Posterior vena cava (tissue), 2 donors: ENCODE measurements at regions not wholly inside any gene's neighbourhood (a gene's known extent, or its start where the extent isn't known, plus 50 kb on each side); places are given as distances from the start of the nearest gene placed in this dataset.
"Not testable (repeated sequence)": the region's sequence is repeated elsewhere in the genome, so short reads cannot be mapped to it uniquely, and the experiment has no call there.

Source experiments
- DNase-seq: peaks from one replicate; pipeline ENCODE4 v3.0.0-alpha.2; 2020; ENCODE audit warnings: low spot score
- intact Hi-C, 2 donors: fragments of 100-400 bp; cut with DNase I; formaldehyde crosslinking; loops; one replicate each; pipeline versions ENCODE4 v1.14.1 to v1.14.2; 2022 to 2023
- donor health status: DM: yes; HTN: yes; CAD: no.
- donor health status: DM: yes; HTN: yes; CAD: no.

DNA sequence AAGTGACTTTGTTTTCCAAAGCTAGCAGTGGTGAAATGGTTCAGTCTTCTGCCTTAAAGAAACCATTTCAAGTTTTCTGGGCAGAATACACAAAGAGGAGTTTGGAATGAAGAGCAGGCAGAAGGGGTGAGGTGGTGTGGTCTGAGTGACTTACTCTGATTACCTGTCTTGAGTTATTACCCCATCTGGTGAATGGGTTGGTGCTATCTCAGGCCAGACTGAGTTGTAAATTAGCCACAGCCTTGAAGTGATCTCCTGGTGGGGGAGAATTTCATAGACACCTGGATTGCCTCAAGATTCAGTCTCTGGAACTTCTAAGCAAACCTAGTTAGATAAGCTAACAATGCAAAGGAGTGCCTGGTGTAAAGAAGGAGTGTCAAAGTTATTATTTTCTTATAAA is 983.5 kb upstream of the NXPH2 start:
- intact Hi-C loops: no loop called here
- no peak for DNase-seq

DNA sequence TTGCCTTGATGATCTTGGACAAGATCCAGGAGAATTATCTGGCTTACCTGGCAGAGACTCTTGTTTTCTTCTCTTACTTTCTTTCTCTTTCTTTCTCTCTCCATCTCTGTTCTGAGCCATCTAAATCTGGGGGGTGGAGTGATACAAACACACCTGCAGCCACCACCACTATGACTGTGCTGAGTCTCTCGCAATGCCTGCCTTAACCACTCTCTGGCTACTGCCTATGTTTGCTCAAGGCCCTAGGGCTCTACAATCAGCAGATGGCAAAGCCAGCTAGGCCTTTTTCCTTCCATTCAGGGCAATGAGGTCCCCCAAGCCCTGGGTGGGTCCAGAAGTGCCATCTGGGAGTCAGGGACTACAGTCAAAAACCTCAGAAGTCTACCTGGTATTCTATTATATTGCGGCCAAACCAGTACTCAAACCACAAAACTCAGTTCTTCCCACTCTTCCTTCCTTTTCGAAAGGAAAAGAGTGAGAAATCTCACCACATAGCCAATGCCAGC is 978.9 kb upstream of the NXPH2 start:
- intact Hi-C loops: no loop called here
- DNase-seq: no peak

DNA sequence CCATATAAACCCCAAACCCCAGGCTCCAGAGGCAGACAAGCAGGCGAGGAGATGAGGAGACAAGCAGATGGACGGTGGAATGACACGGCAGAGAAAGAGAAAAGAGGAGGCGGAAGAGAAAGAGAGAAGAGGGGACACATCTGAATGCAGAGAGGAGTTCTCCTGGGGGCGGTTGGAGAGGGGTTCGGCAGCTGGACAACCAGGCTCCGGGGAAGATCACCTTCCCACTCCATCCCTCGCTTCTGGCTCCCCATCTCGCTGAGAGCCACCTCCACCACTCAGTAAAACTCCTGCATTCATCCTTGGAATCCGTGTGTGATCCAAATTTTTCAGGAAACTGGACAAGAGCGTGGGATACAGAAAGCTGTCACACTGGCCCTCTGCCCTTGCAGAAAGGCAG is 966.7 kb upstream of the NXPH2 start:
- intact Hi-C loops: no loop called here
- no peak for DNase-seq

DNA sequence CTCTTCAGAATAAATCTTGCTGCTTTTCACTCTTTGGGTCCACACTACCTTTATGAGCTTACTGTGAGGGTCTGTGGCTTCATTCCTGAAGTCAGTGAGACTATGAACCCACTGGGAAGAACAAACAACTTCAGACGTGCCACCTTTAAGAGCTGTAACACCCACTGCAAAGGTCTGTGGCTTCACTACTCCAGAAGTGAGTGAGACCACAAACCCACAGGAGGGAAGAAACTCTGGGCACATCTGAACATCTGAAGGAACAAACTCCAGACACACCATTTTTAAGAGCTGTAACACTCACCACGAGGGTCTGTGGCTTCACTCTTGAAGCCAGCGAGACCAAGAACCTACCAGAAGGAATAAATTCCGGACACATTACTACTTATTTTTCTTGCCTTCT is 964.1 kb upstream of the NXPH2 start:
- intact Hi-C loops: no loop called here
- DNase-seq: no peak

DNA sequence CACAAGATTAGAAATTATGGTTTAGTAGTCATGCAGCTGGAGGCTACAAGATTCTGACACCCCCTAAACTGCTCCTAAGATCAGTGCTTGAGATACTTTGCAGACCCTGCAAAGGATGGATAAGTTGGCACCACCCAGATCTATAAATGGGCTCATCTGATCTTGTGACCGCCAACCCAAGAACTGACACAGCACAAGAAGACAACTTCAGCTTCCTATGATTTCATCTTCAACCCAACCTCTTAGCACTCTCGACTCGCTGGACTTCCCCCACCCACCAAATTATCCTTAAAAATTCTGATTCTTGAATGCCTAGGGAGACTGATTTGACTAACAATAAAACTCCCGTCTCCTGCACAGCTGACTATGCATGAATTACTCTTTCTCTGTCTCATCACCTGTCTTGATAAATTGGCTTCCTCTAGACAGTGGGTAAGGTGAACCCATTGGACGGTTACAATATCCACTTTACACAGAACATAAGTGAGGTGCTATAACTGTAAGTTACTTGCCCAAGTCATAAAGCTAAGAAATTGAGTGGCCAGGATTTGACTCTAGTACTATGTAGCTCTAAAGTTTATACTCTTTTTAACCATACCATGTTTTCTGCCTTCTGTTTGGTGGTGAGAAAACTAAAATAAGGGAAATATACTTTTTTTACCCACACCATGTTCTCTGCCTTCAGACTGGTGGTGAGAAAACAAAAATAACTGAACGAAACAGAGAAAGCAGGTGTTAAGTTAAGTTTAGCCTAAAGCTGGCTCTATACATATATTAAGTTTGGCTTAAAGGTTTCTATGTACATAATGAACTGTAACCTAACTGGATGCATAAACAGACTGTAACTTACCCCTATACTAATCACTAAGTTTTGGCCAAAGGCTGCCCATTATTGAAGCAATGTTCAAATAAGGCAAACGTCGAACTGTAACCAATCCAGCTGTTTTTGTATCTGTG is 962.3 kb upstream of the NXPH2 start:
- intact Hi-C loops: no loop called here

DNA sequence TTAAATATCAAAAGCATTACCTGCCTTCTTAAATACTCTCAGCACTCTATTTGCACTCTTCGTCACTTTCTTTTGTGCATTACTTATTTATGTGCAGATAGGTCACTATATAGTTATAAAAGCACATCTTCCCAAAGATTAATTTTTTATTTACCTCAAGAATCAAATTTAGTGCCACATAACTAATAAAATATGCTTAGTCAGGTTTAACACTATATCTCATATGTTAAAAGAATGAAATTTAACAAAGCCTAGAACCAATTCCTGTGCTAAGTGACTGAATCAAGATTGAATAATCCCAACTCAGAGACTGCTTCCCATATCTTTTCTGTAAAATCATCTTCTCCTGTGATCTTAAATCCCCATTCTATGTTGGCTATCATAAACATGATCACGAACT is 957.5 kb upstream of the NXPH2 start:
- intact Hi-C loops: no loop called here
- DNase-seq: no peak

More for the DNA sequence above, 962.3 kb upstream of the NXPH2 start:
- DNase-seq: no peak

DNA sequence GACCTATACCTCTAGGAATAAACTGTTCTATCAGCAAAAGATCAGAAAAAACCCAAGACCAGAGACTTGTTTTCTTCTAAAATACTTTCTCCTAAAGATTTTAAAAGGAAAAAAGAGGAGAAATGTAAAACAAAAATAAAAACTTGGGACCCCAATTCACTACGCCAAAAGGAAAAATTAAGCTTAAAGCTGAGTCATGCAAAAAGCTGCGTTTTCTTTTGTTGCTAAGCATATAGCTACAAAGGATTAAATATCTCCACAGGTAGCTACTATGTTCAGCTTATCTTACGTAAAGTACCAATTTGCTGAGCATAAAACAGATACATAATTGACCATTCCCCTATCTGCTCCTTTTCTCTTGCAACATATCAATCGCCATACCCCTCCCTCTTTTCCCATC is 950.0 kb upstream of the NXPH2 start:
- DNase-seq: no peak
- intact Hi-C loops: no loop called here

DNA sequence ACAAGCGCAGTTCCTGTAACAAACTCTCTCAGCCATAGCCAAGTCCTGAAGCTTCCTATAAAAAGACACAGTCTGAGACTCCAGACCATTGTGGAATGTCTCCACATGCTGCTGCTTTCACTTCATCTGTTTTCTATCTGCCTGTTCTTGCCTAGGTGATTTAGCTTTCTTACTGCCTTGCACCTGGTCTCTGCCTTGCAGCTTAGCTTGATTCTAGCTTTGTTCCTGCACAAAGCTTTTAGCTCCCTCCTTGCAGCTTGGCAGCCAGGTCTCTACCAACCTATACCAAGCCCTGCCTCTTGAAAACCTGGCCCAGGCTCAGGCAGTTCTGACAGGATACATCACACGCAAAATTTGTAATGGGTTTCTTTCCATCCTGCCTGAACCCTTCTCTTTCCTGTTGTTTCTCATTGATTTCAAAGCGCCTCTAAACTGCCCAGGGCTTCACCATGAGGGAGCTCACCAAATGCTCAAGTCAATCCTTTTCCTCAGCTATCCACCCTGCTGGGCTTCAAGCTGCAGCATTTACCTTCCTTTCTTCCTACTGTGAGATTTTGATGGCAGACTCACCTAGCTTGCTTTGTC is 941.3 kb upstream of the NXPH2 start:
- DNase-seq: no peak
- intact Hi-C loops: no loop called here

DNA sequence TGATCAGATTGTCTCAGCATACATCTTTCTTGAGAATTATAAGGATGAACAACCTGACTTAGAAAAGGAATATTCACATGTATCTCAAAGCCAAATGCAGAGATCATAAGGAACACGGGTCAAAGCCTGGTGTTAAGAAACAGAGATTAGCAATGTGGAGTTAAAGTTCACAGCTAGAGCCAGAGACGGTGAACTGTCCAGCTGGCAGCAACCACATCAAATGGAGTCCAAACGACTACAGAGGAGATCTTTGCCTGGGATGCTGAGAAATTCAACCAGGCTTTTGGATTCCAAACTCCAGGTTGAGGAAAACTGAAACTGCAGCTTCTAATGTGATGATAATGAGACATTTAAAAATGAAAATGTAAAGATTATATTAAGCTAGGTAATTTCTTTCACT is 939.9 kb upstream of the NXPH2 start:
- intact Hi-C loops: no loop called here
- DNase-seq: no peak

DNA sequence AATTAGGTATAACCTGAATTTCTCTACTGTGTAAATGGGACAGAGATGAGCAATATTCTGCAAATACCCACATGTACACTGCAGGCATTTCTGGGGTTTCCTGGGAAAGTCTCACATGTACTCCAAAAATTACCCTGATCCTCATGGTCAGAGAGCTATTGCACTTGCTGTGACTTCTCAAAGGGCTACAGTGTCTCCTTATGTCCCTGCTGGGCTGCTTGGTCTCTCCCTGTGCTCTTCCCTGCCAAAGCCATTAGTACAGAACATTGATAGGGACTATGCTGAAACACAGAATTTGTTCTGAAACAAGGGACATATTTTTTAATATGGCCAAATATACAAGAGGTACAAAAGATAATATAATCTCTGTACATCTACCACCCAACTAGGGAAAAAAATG is 924.4 kb upstream of the NXPH2 start:
- DNase-seq: no peak
- intact Hi-C loops: no loop called here

DNA sequence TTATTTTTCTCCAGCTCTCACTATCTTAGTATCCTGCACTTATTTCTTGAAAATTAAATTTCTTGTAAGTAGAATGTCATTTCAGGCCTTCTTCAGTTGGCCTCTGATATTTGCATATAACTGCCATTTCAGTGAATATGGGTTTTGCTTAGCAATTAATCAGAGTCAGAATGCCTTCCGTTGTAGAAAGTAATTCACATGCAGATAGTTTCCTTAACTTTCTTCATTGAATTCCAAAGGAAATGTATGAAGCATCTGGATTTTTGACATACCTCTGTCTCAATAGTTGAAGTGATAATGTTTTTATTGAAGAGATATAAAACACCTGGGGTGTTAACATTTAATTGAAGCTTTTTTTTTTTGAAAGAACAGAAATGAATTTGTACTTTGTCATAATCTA is 914.1 kb upstream of the NXPH2 start:
- intact Hi-C loops: no loop called here
- no peak for DNase-seq

DNA sequence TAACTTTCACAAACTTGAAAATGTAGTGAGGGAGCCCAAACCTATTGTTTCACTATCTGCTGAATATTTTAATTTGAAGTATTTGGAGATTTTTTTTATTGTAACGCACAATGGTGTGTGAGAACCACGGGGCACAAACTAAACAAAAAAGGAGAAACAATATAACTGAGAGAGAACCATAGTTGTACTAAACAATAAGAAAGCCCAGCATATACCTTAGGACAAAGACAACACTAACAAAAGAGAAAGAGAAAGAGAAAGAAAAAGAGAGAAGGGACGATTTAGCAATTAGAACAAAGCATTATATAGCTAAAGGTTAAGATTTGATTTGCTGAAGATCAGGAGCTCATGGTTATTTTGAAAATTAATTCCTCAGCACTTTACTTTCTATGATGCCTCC is 906.0 kb upstream of the NXPH2 start:
- intact Hi-C loops: loop anchor here in 1 of 2 donors (5.0 kb wide), 1 partner anchor 1194 kb away; no protein-coding TSS in a partner anchor

DNA sequence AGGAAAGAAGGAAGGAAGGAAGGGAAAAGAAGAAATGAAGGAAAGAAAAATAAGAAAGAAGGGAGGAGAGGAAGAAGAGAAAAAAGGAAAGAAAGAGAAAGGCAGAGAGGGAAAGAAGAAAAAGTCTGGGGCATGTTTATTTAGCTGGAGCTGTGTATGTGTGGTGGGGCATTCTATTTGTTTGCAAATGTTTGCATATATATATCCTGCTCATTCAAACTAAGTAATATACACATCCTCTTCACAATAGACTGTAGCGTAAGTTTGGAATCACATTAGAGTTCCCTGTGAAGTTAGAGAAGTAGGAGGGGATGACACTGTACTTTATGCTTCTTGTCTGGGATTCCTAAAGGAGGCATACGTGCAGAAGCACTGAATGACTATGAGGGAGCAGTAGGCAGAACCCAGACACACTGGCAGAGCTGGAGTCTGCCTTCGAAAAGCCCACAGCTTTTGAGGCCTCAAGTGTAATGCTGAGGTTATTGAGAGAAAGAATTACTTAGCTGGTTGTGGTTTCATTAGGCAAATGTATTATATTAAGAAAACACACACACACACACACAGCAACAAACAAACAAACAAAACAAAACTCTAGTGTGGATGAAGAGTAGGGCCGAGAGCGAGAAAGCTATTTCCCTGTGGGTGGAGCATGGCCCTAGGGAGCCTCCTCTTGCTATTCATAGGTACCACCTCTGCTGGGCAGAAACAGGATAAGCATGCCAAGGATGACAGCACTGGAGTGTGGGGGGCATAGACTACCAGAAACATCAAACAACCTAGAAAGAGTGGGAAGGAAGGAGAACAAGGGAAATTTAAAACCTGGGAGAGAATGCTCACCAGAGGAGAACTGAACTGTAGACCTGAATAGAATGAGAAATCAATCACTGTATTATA is 905.1 kb upstream of the NXPH2 start:
- intact Hi-C loops: loop anchor here in 1 of 2 donors (5.0 kb wide), 1 partner anchor 1193 kb away; no protein-coding TSS in a partner anchor
- no peak for DNase-seq

More for the DNA sequence above, 906.0 kb upstream of the NXPH2 start:
- no peak for DNase-seq

DNA sequence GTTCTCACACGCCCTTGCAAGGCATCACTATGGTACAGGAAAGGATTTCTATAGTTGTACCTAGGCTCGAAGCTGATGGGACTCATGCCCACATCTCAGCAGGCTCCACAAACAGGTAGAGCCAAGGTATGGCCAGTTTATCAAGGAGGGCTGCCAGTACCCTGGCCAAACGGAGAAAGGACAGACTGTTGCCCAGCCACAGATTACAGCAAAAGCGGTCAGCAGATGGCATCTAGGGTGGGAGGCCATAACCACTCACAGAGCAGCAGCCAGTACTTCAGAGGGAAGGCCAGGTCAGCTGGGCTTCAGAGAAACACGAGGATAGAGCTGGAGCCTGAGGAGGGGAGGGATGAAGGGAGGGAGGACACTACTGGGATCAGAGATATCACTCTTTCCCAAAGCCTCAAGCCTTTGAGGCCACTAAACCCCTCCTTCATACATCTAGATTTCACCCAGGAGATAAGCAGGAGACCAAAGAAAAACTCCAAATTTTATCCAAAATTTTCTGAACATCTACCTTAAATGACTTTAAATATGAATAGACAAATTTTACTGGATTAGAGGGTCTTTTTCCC is 904.2 kb upstream of the NXPH2 start:
- no peak for DNase-seq
- intact Hi-C loops: no loop called here

DNA sequence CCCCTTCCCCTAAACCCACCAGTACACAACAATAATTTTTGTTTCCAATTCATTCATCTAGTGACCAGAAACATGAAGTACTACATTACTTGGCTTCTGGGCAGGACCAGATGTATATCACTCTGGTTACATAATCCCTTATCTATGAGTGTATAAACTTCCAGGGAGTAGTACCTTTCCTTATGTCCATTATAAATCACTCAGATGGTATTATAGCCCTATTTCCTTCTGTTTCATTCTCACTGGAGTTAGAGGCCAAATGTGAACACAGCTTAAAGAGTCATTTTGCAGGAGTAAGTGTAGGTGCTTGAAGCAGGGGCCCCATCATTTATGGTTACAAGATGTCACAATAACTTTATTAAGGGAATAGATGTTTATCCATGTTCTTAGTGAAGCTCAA is 894.4 kb upstream of the NXPH2 start:
- DNase-seq: no peak
- intact Hi-C loops: no loop called here

DNA sequence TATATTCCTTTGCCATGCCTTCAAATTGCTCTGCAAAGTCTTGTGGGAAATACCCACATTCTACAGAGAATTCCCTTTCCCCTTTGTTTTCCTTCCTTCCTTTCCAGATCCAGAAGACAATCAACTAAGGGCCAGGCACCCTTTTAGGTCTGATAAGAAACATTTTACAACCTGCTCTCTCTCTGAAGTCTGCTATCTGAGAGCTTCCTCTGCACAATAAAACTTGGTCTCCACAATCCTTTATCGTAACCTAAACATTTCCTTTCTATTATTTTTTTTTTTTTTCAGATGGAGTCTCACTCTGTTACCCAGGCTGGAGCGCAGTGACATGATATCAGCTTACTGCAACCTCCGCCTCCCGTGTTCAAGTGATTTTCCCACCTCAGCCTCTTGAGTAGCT is 893.3 kb upstream of the NXPH2 start:
- intact Hi-C loops, DNase-seq: not testable (repeated sequence)

DNA sequence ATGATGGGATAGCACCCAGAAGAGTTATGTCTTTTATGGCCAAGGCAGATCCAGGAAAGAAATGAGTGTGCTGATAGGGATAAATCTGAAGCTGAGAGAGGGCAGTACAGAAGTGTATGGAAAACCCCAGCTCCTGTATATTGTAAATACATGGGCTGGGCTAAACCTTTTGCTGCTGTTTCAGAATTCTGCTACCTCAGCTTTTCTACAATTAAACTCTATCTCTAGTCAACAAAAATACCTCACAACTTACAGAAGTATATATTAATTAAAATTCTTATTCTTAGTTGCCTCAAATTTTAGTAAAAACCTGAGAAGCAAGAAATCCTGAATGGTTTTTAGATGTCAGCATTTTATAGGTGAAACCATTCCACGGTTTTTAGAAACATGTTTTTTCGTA is 889.5 kb upstream of the NXPH2 start:
- no peak for DNase-seq
- intact Hi-C loops: no loop called here

DNA sequence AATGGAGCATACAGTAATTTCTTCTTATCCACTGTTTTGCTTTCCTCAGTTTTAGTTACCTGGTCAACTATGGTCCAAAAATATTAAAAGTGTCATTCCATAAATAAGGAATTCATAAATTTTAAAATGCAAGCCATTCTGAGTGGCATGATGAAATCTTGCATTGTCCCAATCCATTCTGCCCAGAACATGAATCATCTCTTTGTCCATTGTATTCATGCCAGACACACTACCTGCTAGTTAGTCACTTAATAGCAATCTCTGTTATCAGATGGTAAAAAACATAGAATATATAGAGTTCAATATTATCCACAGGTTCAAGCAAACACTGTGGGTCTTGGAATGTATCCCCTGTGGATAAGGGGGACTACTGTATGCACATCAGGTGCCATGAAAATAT is 872.2 kb upstream of the NXPH2 start:
- intact Hi-C loops: no loop called here
- DNase-seq: no peak

DNA sequence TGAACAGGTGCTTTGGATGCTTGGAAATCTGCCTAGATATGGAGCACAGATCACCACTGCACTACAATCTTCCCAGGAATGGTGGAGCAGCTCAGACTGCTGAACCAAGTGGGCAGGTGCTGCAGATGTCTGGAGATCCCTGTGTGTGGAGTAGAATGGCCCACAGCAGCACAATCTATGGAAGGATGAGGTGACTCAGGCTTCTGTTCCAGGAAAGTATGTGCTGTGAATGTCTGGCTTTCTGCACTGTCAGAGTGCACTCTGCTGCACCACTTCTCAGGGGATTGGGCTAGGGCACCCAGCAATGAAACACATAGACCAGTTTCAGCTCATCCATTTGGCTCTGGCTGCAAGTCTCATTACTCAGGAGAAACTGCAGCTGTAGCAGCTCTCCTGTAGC is 865.4 kb upstream of the NXPH2 start:
- DNase-seq: no peak
- intact Hi-C loops: no loop called here
